ENCODE measurements at regions not wholly inside any gene's neighbourhood (a gene's known extent, or its start where the extent isn't known, plus 50 kb on each side); places are given as distances from the start of the nearest gene placed in this dataset.

GRCh38 chr11:37558619-37559210 lies 960.7 kb upstream of the RAG2 start:
- Histone ChIP-seq H3K27me3 (no peaks in the 10 kb centered on the region), H3K9me3 (no peaks in the 10 kb centered on the region), H3K36me3 (no peaks in the 10 kb centered on the region), H3K4me1 (no peaks in the 10 kb centered on the region), H3K4me3 (replicated peaks in 1 of 3) (no peak overlapping the region), H3K27ac (no peak overlapping the region)
- DNase-seq: no peak
- TF ChIP-seq CTCF (IDR thresholded peaks at IDR 0.05) (no peak), POLR2A (IDR thresholded peaks at IDR 0.05) (no peak)
- intact Hi-C loops (cut with DNase I): no loop called here
- WGBS, 2 donors: 53 to 55% methylated on average over 1 of the region's 1 CpG

GRCh38 chr11:37557990-37558389 lies 960.0 kb upstream of the RAG2 start:
- Histone ChIP-seq H3K9me3 (no peaks in the 10 kb centered on the region), H3K4me1 (no peaks in the 10 kb centered on the region), H3K4me3 (replicated peaks in 1 of 3) (no peak overlapping the region), H3K27me3 (no peaks in the 10 kb centered on the region), H3K27ac (no peak overlapping the region), H3K36me3 (no peaks in the 10 kb centered on the region)
- no peak for TF ChIP-seq POLR2A (IDR thresholded peaks at IDR 0.05)
- no peak for TF ChIP-seq CTCF (IDR thresholded peaks at IDR 0.05)
- 23 to 45% methylated on average over 1 of the region's 1 CpG for WGBS, 2 donors
- intact Hi-C loops (cut with DNase I): no loop called here
- DNase-seq: no peak

- no peaks in the 10 kb centered on the region for H3K36me3 ChIP-seq
- H3K4me1 ChIP-seq: no peaks in the 10 kb centered on the region
- no peak overlapping the region for H3K4me3 ChIP-seq (replicated peaks in 1 of 3)
- intact Hi-C loops (cut with DNase I): no loop called here
- H3K9me3 ChIP-seq: no peaks in the 10 kb centered on the region
- DNase-seq: no peak
- H3K27me3 ChIP-seq: no peaks in the 10 kb centered on the region
- TF ChIP-seq POLR2A (IDR thresholded peaks at IDR 0.05) (no peak), CTCF (IDR thresholded peaks at IDR 0.05) (no peak)
- H3K27ac ChIP-seq: no peak overlapping the region
- 83 to 84% methylated on average over 3 of the region's 3 CpGs for WGBS, 2 donors
Observed at GRCh38 chr11:37552284-37552683, 954.2 kb upstream of the RAG2 start.

GRCh38 chr11:37544491-37544890 lies 946.5 kb upstream of the RAG2 start:
- no peaks in the 10 kb centered on the region for H3K27me3 ChIP-seq
- H3K9me3 ChIP-seq: no peaks in the 10 kb centered on the region
- no peak overlapping the region for H3K27ac ChIP-seq
- no peaks in the 10 kb centered on the region for H3K36me3 ChIP-seq
- no peak for TF ChIP-seq CTCF (IDR thresholded peaks at IDR 0.05)
- no peak for TF ChIP-seq POLR2A (IDR thresholded peaks at IDR 0.05)
- no peak overlapping the region for H3K4me3 ChIP-seq (replicated peaks in 1 of 3)
- H3K4me1 ChIP-seq: no peaks in the 10 kb centered on the region
- intact Hi-C loops (cut with DNase I): no loop called here
- no peak for DNase-seq

GRCh38 chr11:37533830-37534229 lies 935.8 kb upstream of the RAG2 start:
- no peak for DNase-seq
- WGBS, 2 donors: 82 to 92% methylated on average over 4 of the region's 4 CpGs

More at GRCh38 chr11:37533830-37534229, 935.8 kb upstream of the RAG2 start:
- Histone ChIP-seq H3K27me3 (no peaks in the 10 kb centered on the region), H3K9me3 (no peaks in the 10 kb centered on the region), H3K4me3 (replicated peaks in 1 of 3) (no peak overlapping the region), H3K4me1 (no peaks in the 10 kb centered on the region), H3K27ac (no peak overlapping the region), H3K36me3 (no peaks in the 10 kb centered on the region)
- intact Hi-C loops (cut with DNase I): no loop called here
- no peak for TF ChIP-seq CTCF (IDR thresholded peaks at IDR 0.05)
- no peak for TF ChIP-seq POLR2A (IDR thresholded peaks at IDR 0.05)
